ENCODE measurements at regions not wholly inside any gene's neighbourhood (a gene's known extent, or its start where the extent isn't known, plus 50 kb on each side); places are given as distances from the start of the nearest gene placed in this dataset.

DNA sequence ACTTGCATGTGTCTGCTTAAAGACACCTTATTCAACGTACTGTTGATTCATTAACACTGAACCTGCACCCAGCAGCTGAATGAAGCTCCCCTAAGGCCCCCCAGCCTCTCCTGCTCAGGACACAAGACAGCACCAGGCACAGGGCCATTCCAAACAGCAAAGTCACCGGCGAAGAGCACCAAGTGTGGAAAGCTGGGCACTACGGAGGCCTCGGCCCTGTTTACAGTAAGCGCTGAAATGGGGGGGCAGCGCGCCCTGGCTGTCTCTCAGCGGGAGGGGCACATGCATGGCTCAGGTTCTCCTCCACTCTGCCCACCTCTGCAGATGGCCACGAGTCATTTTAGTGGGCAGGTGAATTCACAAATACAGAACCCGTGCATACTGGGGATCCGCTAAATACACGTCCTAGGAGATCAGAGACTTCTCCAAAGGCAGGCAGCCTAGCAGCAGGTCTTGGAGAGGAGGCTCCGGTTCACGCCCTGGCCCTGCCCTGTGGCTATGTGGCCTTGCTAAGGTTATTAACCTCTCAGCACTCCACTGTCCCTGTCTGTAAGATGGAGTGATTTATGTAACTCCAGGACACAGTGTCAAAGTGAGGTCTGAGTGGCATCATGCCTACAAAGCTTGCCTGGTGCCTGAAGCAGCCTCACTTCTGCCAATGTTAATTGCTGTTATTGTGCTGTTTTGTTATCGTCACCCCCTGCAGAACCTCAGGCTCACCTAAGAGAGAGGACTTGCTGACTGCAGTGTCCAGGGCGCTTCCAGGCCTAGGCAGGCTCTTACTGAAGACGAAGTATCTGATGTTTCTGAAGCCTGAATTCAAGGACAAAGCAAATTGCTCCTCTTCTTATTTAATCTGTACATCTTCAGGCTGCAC lies 207.4 kb upstream of the SOX1 start:
- no peak for TF ChIP-seq NR2F2 (IDR thresholded peaks at IDR 0.05)
- no peak for TF ChIP-seq CTCF (IDR thresholded peaks at IDR 0.05; ENCODE audit: low read depth, low read length, missing input control)
- TF ChIP-seq RAD21 (IDR thresholded peaks at IDR 0.05) = no peak
- no peak for TF ChIP-seq ATF3 (IDR thresholded peaks at IDR 0.05)
- TF ChIP-seq GABPA (IDR thresholded peaks at IDR 0.05 in 1 of 2, conservative IDR thresholded peaks at IDR 0.05 in 1 of 2) = no peak
- TF ChIP-seq YY1 (IDR thresholded peaks at IDR 0.05) = no peak
- TF ChIP-seq, protein P1, sequence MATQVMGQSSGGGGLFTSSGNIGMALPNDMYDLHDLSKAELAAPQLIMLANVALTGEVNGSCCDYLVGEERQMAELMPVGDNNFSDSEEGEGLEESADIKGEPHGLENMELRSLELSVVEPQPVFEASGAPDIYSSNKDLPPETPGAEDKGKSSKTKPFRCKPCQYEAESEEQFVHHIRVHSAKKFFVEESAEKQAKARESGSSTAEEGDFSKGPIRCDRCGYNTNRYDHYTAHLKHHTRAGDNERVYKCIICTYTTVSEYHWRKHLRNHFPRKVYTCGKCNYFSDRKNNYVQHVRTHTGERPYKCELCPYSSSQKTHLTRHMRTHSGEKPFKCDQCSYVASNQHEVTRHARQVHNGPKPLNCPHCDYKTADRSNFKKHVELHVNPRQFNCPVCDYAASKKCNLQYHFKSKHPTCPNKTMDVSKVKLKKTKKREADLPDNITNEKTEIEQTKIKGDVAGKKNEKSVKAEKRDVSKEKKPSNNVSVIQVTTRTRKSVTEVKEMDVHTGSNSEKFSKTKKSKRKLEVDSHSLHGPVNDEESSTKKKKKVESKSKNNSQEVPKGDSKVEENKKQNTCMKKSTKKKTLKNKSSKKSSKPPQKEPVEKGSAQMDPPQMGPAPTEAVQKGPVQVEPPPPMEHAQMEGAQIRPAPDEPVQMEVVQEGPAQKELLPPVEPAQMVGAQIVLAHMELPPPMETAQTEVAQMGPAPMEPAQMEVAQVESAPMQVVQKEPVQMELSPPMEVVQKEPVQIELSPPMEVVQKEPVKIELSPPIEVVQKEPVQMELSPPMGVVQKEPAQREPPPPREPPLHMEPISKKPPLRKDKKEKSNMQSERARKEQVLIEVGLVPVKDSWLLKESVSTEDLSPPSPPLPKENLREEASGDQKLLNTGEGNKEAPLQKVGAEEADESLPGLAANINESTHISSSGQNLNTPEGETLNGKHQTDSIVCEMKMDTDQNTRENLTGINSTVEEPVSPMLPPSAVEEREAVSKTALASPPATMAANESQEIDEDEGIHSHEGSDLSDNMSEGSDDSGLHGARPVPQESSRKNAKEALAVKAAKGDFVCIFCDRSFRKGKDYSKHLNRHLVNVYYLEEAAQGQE (IDR thresholded peaks at IDR 0.05) = no peak
- TF ChIP-seq, protein P2, sequence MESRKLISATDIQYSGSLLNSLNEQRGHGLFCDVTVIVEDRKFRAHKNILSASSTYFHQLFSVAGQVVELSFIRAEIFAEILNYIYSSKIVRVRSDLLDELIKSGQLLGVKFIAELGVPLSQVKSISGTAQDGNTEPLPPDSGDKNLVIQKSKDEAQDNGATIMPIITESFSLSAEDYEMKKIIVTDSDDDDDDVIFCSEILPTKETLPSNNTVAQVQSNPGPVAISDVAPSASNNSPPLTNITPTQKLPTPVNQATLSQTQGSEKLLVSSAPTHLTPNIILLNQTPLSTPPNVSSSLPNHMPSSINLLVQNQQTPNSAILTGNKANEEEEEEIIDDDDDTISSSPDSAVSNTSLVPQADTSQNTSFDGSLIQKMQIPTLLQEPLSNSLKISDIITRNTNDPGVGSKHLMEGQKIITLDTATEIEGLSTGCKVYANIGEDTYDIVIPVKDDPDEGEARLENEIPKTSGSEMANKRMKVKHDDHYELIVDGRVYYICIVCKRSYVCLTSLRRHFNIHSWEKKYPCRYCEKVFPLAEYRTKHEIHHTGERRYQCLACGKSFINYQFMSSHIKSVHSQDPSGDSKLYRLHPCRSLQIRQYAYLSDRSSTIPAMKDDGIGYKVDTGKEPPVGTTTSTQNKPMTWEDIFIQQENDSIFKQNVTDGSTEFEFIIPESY (IDR thresholded peaks at IDR 0.05) = no peak
- TF ChIP-seq HNF4A (conservative IDR thresholded peaks at IDR 0.05) = no peak
- no peak for TF ChIP-seq JUND (IDR thresholded peaks at IDR 0.05)
- TF ChIP-seq TAF1 (conservative IDR thresholded peaks at IDR 0.05) = no peak
- TF ChIP-seq, protein P3, sequence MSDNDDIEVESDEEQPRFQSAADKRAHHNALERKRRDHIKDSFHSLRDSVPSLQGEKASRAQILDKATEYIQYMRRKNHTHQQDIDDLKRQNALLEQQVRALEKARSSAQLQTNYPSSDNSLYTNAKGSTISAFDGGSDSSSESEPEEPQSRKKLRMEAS (IDR thresholded peaks at IDR 0.05) = no peak
- no peak for TF ChIP-seq FOXA1 (IDR thresholded peaks at IDR 0.05)
- TF ChIP-seq SP1 (IDR thresholded peaks at IDR 0.05) = no peak

All from liver (tissue), 3 donors.